B cell (primary cell): ENCODE measurements at regions not wholly inside any gene's neighbourhood (a gene's known extent, or its start where the extent isn't known, plus 50 kb on each side); places are given as distances from the start of the nearest gene placed in this dataset.

Experiments
- ATAC-seq: fragments of 200-7000 bp; cut with Tn5 transposase; one replicate; pipeline ENCODE4 v1.10.0; 2021; ENCODE audit warnings: low read depth, mild to moderate bottlenecking, moderate number of reproducible peaks, moderate library complexity
- CTCF ChIA-PET: fragments of 350-600 bp; sonication (Branson Sonifier 250); formaldehyde crosslinking; loops from one replicate; lab custom pipeline; 2021; ENCODE audit warnings: antibody characterized with exemption, inconsistent platforms; lab: Charles Lee
- POLR2A ChIA-PET: fragments of 350-600 bp; sonication (Branson Sonifier 250); formaldehyde crosslinking; loops from one replicate; lab custom pipeline; 2021; ENCODE audit warnings: antibody characterized with exemption; lab: Charles Lee
- DNase-seq: peaks from one replicate; pipeline ENCODE4 v3.0.0; 2013
- H2AFZ ChIP-seq: 2 replicates; pipeline ENCODE4 v1.6.1; 2012; ENCODE audit warnings: mild to moderate bottlenecking, low read depth, low read length; ENCODE audit not compliant: insufficient read depth, poor library complexity, severe bottlenecking
- H3K27ac ChIP-seq, 2 donors: 1 replicate in 1 of 2; 2 replicates in 1 of 2; pipeline ENCODE4 v1.5.1; 2012 to 2013; ENCODE audit warnings: low read length in 2 of 2, mild to moderate bottlenecking in 2 of 2, moderate library complexity in 1 of 2
- H3K27me3 ChIP-seq, 4 experiments: fragments of 200-600 bp in 1 of 4; sonication (generic) in 1 of 4; replicated peaks in 1 of 4; 1 replicate in 2 of 4; 2 replicates in 2 of 4; pipeline versions ENCODE4 v1.6.1 to v1.7.0; 2013 to 2016; ENCODE audit warnings: low read length in 3 of 4, mild to moderate bottlenecking in 2 of 4, mixed read lengths in 1 of 4, moderate library complexity in 1 of 4; ENCODE audit not compliant: insufficient read depth in 4 of 4, control insufficient read depth in 3 of 4; ENCODE audit errors: control extremely low read depth in 1 of 4
- H3K36me3 ChIP-seq, 2 experiments: replicated peaks in 1 of 2; 1 replicate in 1 of 2; 2 replicates in 1 of 2; pipeline versions ENCODE4 v1.6.1 to v1.7.1; 2013; ENCODE audit warnings: low read length in 1 of 2; ENCODE audit not compliant: insufficient read depth in 2 of 2, control insufficient read depth in 1 of 2; ENCODE audit errors: control extremely low read depth in 1 of 2, extremely low read depth in 1 of 2
- H3K4me1 ChIP-seq, 2 donors: fragments of 200-600 bp in 1 of 2; sonication (generic) in 1 of 2; 1 replicate in 1 of 2; 2 replicates in 1 of 2; pipeline versions ENCODE4 v1.5.1 to v1.6.1; 2013 to 2017; ENCODE audit warnings: low read length in 2 of 2; ENCODE audit not compliant: control insufficient read depth in 2 of 2, insufficient read depth in 2 of 2
- H3K4me2 ChIP-seq: replicated peaks from 2 replicates; pipeline ENCODE3; 2012; ENCODE audit warnings: mild to moderate bottlenecking, low read depth, low read length; ENCODE audit not compliant: poor library complexity, severe bottlenecking
- H3K4me3 ChIP-seq, 5 experiments: fragments of 200-600 bp in 1 of 5; sonication (generic) in 1 of 5; 1 replicate in 3 of 5; 2 replicates in 2 of 5; pipeline versions ENCODE4 v1.5.1 to v1.7.0; 2011 to 2016; ENCODE audit warnings: low read length in 4 of 5, mild to moderate bottlenecking in 4 of 5, low read depth in 2 of 5, control low read depth in 1 of 5, moderate library complexity in 1 of 5; ENCODE audit not compliant: insufficient read depth in 1 of 5; ENCODE audit errors: control extremely low read depth in 1 of 5, extremely low read depth in 1 of 5
- H3K79me2 ChIP-seq: fragments of 200-600 bp; sonication (generic); one replicate; pipeline ENCODE4 v1.6.0; 2016; ENCODE audit warnings: low read length; ENCODE audit not compliant: control insufficient read depth, insufficient read depth
- H3K9ac ChIP-seq: fragments of 200-600 bp; sonication (generic); 2 replicates; pipeline ENCODE4 v1.6.1; 2017; ENCODE audit warnings: mild to moderate bottlenecking, low read length, moderate library complexity
- H3K9me3 ChIP-seq, 3 donors: one replicate each; pipeline versions ENCODE4 v1.6.1 to v1.7.1; 2013; ENCODE audit warnings: low read length in 2 of 3; ENCODE audit not compliant: control insufficient read depth in 2 of 3, insufficient read depth in 1 of 3; ENCODE audit errors: control extremely low read depth in 1 of 3
- H4K20me1 ChIP-seq: 2 replicates; pipeline ENCODE4 v1.6.0; 2012; ENCODE audit warnings: mild to moderate bottlenecking, low read length; ENCODE audit not compliant: insufficient read depth, control insufficient read depth, poor library complexity, severe bottlenecking
- H3K27ac Mint-ChIP-seq: one replicate; pipeline ENCODE4 v1.8.0; 2021; ENCODE audit warnings: mixed read lengths
- H3K27me3 Mint-ChIP-seq: one replicate; pipeline ENCODE4 v1.8.0; 2021; ENCODE audit warnings: mixed read lengths
- H3K4me1 Mint-ChIP-seq: one replicate; pipeline ENCODE4 v1.8.0; 2021; ENCODE audit warnings: mixed read lengths
- H3K4me3 Mint-ChIP-seq: one replicate; pipeline ENCODE4 v1.8.0; 2021; ENCODE audit warnings: mixed read lengths
- H3K9me3 Mint-ChIP-seq: one replicate; pipeline ENCODE4 v1.8.0; 2022; ENCODE audit warnings: mixed read lengths; ENCODE audit not compliant: insufficient read depth
- CTCF ChIP-seq: fragments of 200-600 bp; IDR thresholded peaks from one replicate; pipeline ENCODE4 v1.8.0; 2022; ENCODE audit warnings: antibody characterized with exemption, mild to moderate bottlenecking
- EZH2 ChIP-seq: IDR thresholded peaks from 2 replicates; pipeline ENCODE4 v1.6.1; 2012; ENCODE audit warnings: borderline replicate concordance, low read depth, mild to moderate bottlenecking, moderate library complexity, low read length; ENCODE audit not compliant: insufficient read depth, poor library complexity, severe bottlenecking
- WGBS: methylation state at CpG from one replicate; pipeline ENCODE4 v1.1.5; 2013; ENCODE audit warnings: missing lambda C conversion rate; ENCODE audit not compliant: insufficient coverage; 5-methylcytosine and 5-hydroxymethylcytosine counted together
- intact Hi-C: fragments of 100-400 bp; cut with micrococcal nuclease; formaldehyde crosslinking; loops from one replicate; pipeline ENCODE4 v1.10.0; 2022

GRCh38 chr21:29232530-29233255 lies 66.0 kb upstream of the BACH1 start:
- ATAC-seq (no peak), DNase-seq (no peak)
- Histone ChIP-seq H3K36me3 (no peaks in the 10 kb centered on the region), H3K4me2 (peak overlapping the region; percentile 44), H3K79me2 (no peaks in the 10 kb centered on the region), H3K9ac (peak overlapping the region; percentile 36), H4K20me1 (no peaks in the 10 kb centered on the region), H3K27me3 (no peaks in the 10 kb centered on the region), H3K4me1 (peaks cover 42 to 46% of the 10 kb centered on the region in 2 donors), H3K4me3 (no peak overlapping the region), H3K9me3 (no peaks in the 10 kb centered on the region), H2AFZ (peak overlapping the region; percentile 44), H3K27ac (peak overlapping the region in 1 of 2 donors; percentile 81)
- CTCF ChIA-PET: interaction anchor here (1.2 to 4.7 kb wide), 4 partner anchors 32 to 68 kb away, joined by 3 to 28 read pairs (median 3); partner anchors contain the start of gene BACH1
- intact Hi-C loops: loop anchor here (1.0 to 2.0 kb wide), 4 partner anchors 36 to 144 kb away; no protein-coding TSS in a partner anchor
- peak overlapping the region; percentile 83 for H3K27ac Mint-ChIP-seq
- 95% methylated on average over 7 of the region's 8 CpGs for WGBS
- no peaks in the 10 kb centered on the region for H3K27me3 Mint-ChIP-seq
- TF ChIP-seq EZH2 (no peak), CTCF (no peak)
- H3K4me1 Mint-ChIP-seq: peaks cover 64% of the 10 kb centered on the region
- peak overlapping the region; percentile 71 for H3K4me3 Mint-ChIP-seq
- no peaks in the 10 kb centered on the region for H3K9me3 Mint-ChIP-seq
- POLR2A ChIA-PET: interaction anchor here (0.7 to 1.1 kb wide), 2 partner anchors 68 to 70 kb away, joined by 3 to 5 read pairs; no protein-coding TSS in a partner anchor

GRCh38 chr21:29233256-29233546 lies 65.5 kb upstream of the BACH1 start:
- intact Hi-C loops: loop anchor here (1.0 to 2.0 kb wide), 4 partner anchors 37 to 143 kb away; no protein-coding TSS in a partner anchor
- peak overlapping the region; percentile 44 for H2AFZ ChIP-seq
- no peaks in the 10 kb centered on the region for H3K9me3 ChIP-seq
- TF ChIP-seq CTCF (peak; percentile 50), EZH2 (no peak)
- H3K4me3 ChIP-seq: peak overlapping the region in 1 of 5 experiments; percentile 8
- 40% methylated on average over 1 of the region's 7 CpGs for WGBS
- H3K9ac ChIP-seq: peak overlapping the region; percentile 36
- ChIA-PET POLR2A (interaction anchor here (0.7 to 1.8 kb wide), 3 partner anchors 65 to 69 kb away, joined by 3 to 5 read pairs (median 5); partner anchors contain the start of gene BACH1), CTCF (interaction anchor here (0.9 to 4.7 kb wide), 10 partner anchors 10 to 143 kb away, joined by 3 to 32 read pairs (median 5); partner anchors contain the start of gene BACH1)
- peak; percentile 74 for DNase-seq
- no peaks in the 10 kb centered on the region for H3K9me3 Mint-ChIP-seq
- H3K36me3 ChIP-seq: no peaks in the 10 kb centered on the region
- peaks cover 65% of the 10 kb centered on the region for H3K4me1 Mint-ChIP-seq
- peak overlapping the region; percentile 83 for H3K27ac Mint-ChIP-seq
- no peaks in the 10 kb centered on the region for H4K20me1 ChIP-seq
- no peaks in the 10 kb centered on the region for H3K27me3 Mint-ChIP-seq
- H3K4me1 ChIP-seq: peaks cover 45 to 47% of the 10 kb centered on the region in 2 donors
- peak overlapping the region; percentile 60 to 81 for H3K27ac ChIP-seq
- peak; percentile 28 for ATAC-seq
- H3K4me2 ChIP-seq: peak overlapping the region; percentile 44
- H3K4me3 Mint-ChIP-seq: peak overlapping the region; percentile 71
- H3K79me2 ChIP-seq: no peaks in the 10 kb centered on the region
- H3K27me3 ChIP-seq: no peaks in the 10 kb centered on the region
